ENCODE measurements at regions not wholly inside any gene's neighbourhood (a gene's known extent, or its start where the extent isn't known, plus 50 kb on each side); places are given as distances from the start of the nearest gene placed in this dataset.

DNA sequence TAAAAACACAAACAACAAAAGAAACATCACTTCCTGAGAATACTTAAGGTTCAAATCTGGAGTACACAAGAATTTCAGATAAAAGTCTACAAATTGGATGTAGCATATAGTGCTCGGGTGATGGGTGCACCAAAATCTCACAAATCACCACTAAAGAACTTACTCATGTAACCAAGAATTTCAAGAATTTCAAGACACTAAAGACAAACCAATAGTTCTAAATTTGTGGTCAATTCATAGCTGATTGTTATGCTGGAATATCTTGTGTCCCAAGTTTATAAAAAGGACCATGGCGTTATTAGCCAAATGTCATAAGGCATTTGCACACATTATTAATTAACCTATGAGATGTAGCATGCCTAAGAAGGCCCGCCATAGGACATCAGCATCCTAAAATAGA lies 1204.1 kb upstream of the AUTS2 start:
- H3K36me3 Mint-ChIP-seq: no peaks in the 10 kb centered on the region
- WGBS (ENCODE audit: insufficient coverage): 100% methylated on average over 2 of the region's 3 CpGs
- Histone ChIP-seq H3K27me3 (ENCODE audit: control insufficient read depth, insufficient read depth, low read length) (no peaks in the 10 kb centered on the region), H3K4me3 (ENCODE audit: low read length) (no peak overlapping the region), H3K9me3 (ENCODE audit: control insufficient read depth, insufficient read depth, low read length) (peaks cover 5% of the 10 kb centered on the region), H3K27ac (ENCODE audit: low read length) (no peak overlapping the region), H3K4me1 (ENCODE audit: control insufficient read depth, insufficient read depth, low read length) (no peaks in the 10 kb centered on the region), H3K36me3 (ENCODE audit: control insufficient read depth, insufficient read depth, low read length) (no peaks in the 10 kb centered on the region)
- ATAC-seq (no peak), DNase-seq (no peak)
- no peak overlapping the region for H3K4me3 Mint-ChIP-seq
- intact Hi-C loops (cut with micrococcal nuclease): no loop called here
- H3K27me3 Mint-ChIP-seq (ENCODE audit: low read depth in 2 of 2): no peaks in the 10 kb centered on the region
- peaks cover 10 to 12% of the 10 kb centered on the region in 2 donors for H3K9me3 Mint-ChIP-seq
- no peak overlapping the region for H3K27ac Mint-ChIP-seq
- TF ChIP-seq, protein P1, sequence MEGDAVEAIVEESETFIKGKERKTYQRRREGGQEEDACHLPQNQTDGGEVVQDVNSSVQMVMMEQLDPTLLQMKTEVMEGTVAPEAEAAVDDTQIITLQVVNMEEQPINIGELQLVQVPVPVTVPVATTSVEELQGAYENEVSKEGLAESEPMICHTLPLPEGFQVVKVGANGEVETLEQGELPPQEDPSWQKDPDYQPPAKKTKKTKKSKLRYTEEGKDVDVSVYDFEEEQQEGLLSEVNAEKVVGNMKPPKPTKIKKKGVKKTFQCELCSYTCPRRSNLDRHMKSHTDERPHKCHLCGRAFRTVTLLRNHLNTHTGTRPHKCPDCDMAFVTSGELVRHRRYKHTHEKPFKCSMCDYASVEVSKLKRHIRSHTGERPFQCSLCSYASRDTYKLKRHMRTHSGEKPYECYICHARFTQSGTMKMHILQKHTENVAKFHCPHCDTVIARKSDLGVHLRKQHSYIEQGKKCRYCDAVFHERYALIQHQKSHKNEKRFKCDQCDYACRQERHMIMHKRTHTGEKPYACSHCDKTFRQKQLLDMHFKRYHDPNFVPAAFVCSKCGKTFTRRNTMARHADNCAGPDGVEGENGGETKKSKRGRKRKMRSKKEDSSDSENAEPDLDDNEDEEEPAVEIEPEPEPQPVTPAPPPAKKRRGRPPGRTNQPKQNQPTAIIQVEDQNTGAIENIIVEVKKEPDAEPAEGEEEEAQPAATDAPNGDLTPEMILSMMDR (IDR thresholded peaks at IDR 0.05): no peak
- H3K4me1 Mint-ChIP-seq: no peaks in the 10 kb centered on the region

DNA sequence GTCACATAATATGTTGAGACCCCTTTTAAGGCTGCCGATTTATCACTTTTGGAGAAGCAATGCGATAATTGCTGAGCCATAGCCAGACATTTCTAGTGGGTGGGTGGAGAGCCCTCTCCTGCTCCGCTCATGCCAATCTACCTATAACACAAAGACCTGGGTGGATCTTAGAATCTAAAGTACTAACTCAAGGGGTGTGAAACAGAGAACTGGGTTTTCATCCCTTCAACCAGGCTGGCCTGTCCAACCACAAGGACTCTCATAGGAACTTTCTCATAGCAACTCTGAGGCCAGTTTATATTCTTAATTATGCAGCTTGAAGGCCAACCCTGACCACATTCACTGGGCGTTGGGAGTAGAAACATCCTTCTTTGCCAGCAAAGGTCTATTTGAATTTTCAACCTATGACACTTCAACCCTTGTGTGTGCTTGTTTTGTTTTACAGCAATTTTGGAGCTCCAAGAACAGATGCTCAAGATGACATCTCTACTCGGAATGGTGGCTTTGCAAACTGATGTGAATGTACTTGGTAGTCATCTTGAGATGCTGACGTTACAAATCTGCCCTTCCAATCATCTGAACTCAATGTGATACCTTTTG lies 1198.2 kb upstream of the AUTS2 start:
- H3K36me3 ChIP-seq (ENCODE audit: control insufficient read depth, insufficient read depth, low read length): no peaks in the 10 kb centered on the region

DNA sequence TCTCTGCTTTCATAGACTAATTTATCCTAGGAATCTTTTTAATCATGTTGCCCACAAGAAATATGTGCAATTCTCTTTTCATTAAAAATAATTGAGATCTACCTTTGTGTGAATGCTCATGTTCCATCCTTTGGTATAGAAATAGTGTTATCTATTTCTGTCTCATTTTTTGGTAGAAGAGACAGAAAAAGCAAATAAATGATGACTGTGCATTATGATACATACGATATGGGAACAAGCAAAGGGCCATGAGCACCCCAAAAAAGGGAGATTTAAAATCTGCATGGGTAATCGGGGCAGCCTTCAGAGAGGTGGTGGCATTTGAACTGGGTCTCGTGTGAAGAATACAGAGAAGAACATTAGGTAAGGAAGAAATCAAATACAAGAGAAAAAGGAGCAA lies 1197.5 kb upstream of the AUTS2 start:
- Mint-ChIP-seq H3K27me3 (ENCODE audit: low read depth in 2 of 2) (no peaks in the 10 kb centered on the region), H3K9me3 (peaks cover 10 to 21% of the 10 kb centered on the region in 2 donors), H3K27ac (no peak overlapping the region), H3K4me3 (no peak overlapping the region), H3K4me1 (no peaks in the 10 kb centered on the region), H3K36me3 (no peaks in the 10 kb centered on the region)
- 80% methylated on average over 3 of the region's 3 CpGs for WGBS (ENCODE audit: insufficient coverage)
- DNase-seq (no peak), ATAC-seq (no peak)
- Histone ChIP-seq H3K4me3 (ENCODE audit: low read length) (no peak overlapping the region), H3K27me3 (ENCODE audit: control insufficient read depth, insufficient read depth, low read length) (no peaks in the 10 kb centered on the region), H3K9me3 (ENCODE audit: control insufficient read depth, insufficient read depth, low read length) (peaks cover 11% of the 10 kb centered on the region), H3K27ac (ENCODE audit: low read length) (no peak overlapping the region), H3K4me1 (ENCODE audit: control insufficient read depth, insufficient read depth, low read length) (no peaks in the 10 kb centered on the region), H3K36me3 (ENCODE audit: control insufficient read depth, insufficient read depth, low read length) (no peaks in the 10 kb centered on the region)
- intact Hi-C loops (cut with micrococcal nuclease): loop anchor here (10.0 kb wide), 1 partner anchor 64 kb away; no protein-coding TSS in a partner anchor
- TF ChIP-seq, protein P1 (IDR thresholded peaks at IDR 0.05): no peak

More for the DNA sequence above, 1198.2 kb upstream of the AUTS2 start:
- H3K4me1 ChIP-seq (ENCODE audit: control insufficient read depth, insufficient read depth, low read length): no peaks in the 10 kb centered on the region
- Mint-ChIP-seq H3K4me3 (no peak overlapping the region), H3K9me3 (peaks cover 10 to 19% of the 10 kb centered on the region in 2 donors), H3K4me1 (no peaks in the 10 kb centered on the region), H3K27me3 (ENCODE audit: low read depth in 2 of 2) (no peaks in the 10 kb centered on the region), H3K27ac (no peak overlapping the region), H3K36me3 (no peaks in the 10 kb centered on the region)
- H3K9me3 ChIP-seq (ENCODE audit: control insufficient read depth, insufficient read depth, low read length): peaks cover 11% of the 10 kb centered on the region
- no peak for ATAC-seq
- H3K27me3 ChIP-seq (ENCODE audit: control insufficient read depth, insufficient read depth, low read length): no peaks in the 10 kb centered on the region
- TF ChIP-seq, protein P1 (IDR thresholded peaks at IDR 0.05): no peak
- no peak overlapping the region for H3K27ac ChIP-seq (ENCODE audit: low read length)
- no peak for DNase-seq
- 82% methylated on average over 6 of the region's 6 CpGs for WGBS (ENCODE audit: insufficient coverage)
- intact Hi-C loops (cut with micrococcal nuclease): loop anchor here (10.0 kb wide), 1 partner anchor 65 kb away; no protein-coding TSS in a partner anchor
- H3K4me3 ChIP-seq (ENCODE audit: low read length): no peak overlapping the region

DNA sequence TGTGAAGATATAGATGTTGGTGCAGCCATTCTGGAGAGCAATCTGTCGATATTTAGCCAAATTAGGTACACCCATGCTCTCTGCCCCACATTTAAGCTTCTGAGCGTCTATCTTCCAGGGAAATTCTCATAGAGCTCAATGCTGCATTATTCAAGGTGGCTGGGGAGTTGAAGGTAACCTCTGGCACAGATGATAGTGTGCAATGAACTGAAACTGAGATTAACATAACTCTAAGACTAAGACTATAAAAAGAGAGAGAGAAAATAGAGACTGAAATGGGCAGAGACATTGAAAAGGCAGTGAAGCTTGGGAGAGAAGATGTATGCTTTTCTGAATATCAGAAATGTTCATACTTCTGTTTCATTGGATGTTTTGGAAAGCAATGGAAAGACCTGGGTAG lies 1197.0 kb upstream of the AUTS2 start:
- WGBS (ENCODE audit: insufficient coverage): 77% methylated on average over 2 of the region's 2 CpGs
- H3K4me1 Mint-ChIP-seq: no peaks in the 10 kb centered on the region

More for the DNA sequence above, 1197.0 kb upstream of the AUTS2 start:
- TF ChIP-seq, protein P1 (IDR thresholded peaks at IDR 0.05): no peak
- H3K36me3 ChIP-seq (ENCODE audit: control insufficient read depth, insufficient read depth, low read length): no peaks in the 10 kb centered on the region
- DNase-seq (no peak), ATAC-seq (no peak)
- Mint-ChIP-seq H3K27me3 (ENCODE audit: low read depth in 2 of 2) (no peaks in the 10 kb centered on the region), H3K36me3 (no peaks in the 10 kb centered on the region), H3K9me3 (peaks cover 6 to 19% of the 10 kb centered on the region in 2 donors), H3K27ac (no peak overlapping the region), H3K4me3 (no peak overlapping the region)
- H3K4me3 ChIP-seq (ENCODE audit: low read length): no peak overlapping the region
- H3K27ac ChIP-seq (ENCODE audit: low read length): no peak overlapping the region
- H3K9me3 ChIP-seq (ENCODE audit: control insufficient read depth, insufficient read depth, low read length): peaks cover 11% of the 10 kb centered on the region
- H3K27me3 ChIP-seq (ENCODE audit: control insufficient read depth, insufficient read depth, low read length): no peaks in the 10 kb centered on the region
- no peaks in the 10 kb centered on the region for H3K4me1 ChIP-seq (ENCODE audit: control insufficient read depth, insufficient read depth, low read length)
- intact Hi-C loops (cut with micrococcal nuclease): loop anchor here (10.0 kb wide), 1 partner anchor 63 kb away; no protein-coding TSS in a partner anchor

Data from natural killer cell (primary cell).